ENCODE measurements at regions not wholly inside any gene's neighbourhood (a gene's known extent, or its start where the extent isn't known, plus 50 kb on each side); places are given as distances from the start of the nearest gene placed in this dataset.

GRCh38 chr4:13117185-13117584 is 367.0 kb downstream of the RAB28 start:
- no peak overlapping the region for H3K27ac ChIP-seq
- no peak for TF ChIP-seq ZFX (IDR thresholded peaks at IDR 0.05; ENCODE audit: borderline replicate concordance)
- TF ChIP-seq, protein P1, sequence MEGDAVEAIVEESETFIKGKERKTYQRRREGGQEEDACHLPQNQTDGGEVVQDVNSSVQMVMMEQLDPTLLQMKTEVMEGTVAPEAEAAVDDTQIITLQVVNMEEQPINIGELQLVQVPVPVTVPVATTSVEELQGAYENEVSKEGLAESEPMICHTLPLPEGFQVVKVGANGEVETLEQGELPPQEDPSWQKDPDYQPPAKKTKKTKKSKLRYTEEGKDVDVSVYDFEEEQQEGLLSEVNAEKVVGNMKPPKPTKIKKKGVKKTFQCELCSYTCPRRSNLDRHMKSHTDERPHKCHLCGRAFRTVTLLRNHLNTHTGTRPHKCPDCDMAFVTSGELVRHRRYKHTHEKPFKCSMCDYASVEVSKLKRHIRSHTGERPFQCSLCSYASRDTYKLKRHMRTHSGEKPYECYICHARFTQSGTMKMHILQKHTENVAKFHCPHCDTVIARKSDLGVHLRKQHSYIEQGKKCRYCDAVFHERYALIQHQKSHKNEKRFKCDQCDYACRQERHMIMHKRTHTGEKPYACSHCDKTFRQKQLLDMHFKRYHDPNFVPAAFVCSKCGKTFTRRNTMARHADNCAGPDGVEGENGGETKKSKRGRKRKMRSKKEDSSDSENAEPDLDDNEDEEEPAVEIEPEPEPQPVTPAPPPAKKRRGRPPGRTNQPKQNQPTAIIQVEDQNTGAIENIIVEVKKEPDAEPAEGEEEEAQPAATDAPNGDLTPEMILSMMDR (IDR thresholded peaks at IDR 0.05) = no peak

DNA sequence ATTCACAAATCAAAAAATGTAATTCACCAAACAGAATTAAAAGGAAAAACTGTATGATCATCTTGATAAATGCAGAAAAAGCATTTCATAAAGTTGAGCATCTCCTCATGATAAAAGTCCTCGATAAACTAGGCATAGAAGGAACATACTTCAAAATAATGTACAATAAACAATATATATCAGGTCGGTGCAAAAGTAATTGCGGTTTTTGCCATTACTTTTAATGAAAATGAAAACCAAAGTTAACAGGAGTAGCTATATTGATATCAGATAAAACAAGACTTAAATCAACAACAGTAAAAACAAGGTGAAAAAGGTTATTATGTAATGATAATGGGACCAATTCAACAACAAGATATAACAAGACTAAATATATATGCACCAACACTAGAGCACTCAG is 372.1 kb downstream of the RAB28 start:
- no peak overlapping the region for H3K27ac ChIP-seq
- TF ChIP-seq, protein P1 (IDR thresholded peaks at IDR 0.05) = no peak
- TF ChIP-seq ZFX (IDR thresholded peaks at IDR 0.05; ENCODE audit: borderline replicate concordance) = no peak

- TF ChIP-seq, protein P1 (IDR thresholded peaks at IDR 0.05) = no peak
- TF ChIP-seq ZFX (IDR thresholded peaks at IDR 0.05; ENCODE audit: borderline replicate concordance) = no peak
- H3K27ac ChIP-seq = no peak overlapping the region
Observed at GRCh38 chr4:13109536-13109935, 374.6 kb downstream of the RAB28 start.

- no peak for TF ChIP-seq ZFX (IDR thresholded peaks at IDR 0.05; ENCODE audit: borderline replicate concordance)
- TF ChIP-seq, protein P1 (IDR thresholded peaks at IDR 0.05) = peak; percentile 24; the same call in 1 of the 2 replicates
Observed at GRCh38 chr4:13108096-13108495, 376.0 kb downstream of the RAB28 start.

GRCh38 chr4:13103382-13104015 is 380.6 kb downstream of the RAB28 start:
- H3K27ac ChIP-seq = no peak overlapping the region
- no peak for TF ChIP-seq ZFX (IDR thresholded peaks at IDR 0.05; ENCODE audit: borderline replicate concordance)
- TF ChIP-seq, protein P1 (IDR thresholded peaks at IDR 0.05) = no peak

More at GRCh38 chr4:13108096-13108495, 376.0 kb downstream of the RAB28 start:
- H3K27ac ChIP-seq = no peak overlapping the region

DNA sequence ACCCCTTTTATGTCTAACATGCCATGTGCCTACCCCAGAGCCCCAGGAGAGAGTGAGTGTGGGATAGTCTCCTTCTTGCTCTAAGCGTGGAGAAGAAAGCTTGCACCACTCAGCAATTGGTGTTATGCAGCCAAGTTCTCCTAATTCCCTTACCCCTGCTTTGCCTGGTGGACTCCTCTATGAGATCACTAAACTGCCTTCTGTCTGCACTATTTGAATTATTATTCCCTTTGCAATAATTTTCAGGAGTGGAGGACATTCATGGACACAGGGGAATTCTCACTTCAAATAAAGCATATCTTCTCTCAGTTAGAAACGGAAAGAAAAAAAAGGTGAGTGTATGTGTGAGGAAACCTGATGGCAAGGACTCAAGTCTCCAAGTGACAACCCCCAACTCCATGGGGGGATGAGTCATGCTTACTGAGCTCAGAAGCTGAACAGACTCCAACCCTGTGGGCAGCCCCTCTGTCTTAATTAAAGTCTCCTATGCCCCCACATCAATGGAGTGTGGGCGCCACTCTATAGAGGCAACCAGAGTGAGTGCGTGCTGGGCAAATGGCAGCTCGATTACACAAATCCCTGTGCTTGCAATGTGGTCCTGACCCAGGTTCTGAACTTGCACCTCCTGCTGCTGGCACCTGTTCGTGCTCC is 381.9 kb downstream of the RAB28 start:
- TF ChIP-seq, protein P1 (IDR thresholded peaks at IDR 0.05) = no peak
- no peak for TF ChIP-seq ZFX (IDR thresholded peaks at IDR 0.05; ENCODE audit: borderline replicate concordance)
- H3K27ac ChIP-seq = no peak overlapping the region

DNA sequence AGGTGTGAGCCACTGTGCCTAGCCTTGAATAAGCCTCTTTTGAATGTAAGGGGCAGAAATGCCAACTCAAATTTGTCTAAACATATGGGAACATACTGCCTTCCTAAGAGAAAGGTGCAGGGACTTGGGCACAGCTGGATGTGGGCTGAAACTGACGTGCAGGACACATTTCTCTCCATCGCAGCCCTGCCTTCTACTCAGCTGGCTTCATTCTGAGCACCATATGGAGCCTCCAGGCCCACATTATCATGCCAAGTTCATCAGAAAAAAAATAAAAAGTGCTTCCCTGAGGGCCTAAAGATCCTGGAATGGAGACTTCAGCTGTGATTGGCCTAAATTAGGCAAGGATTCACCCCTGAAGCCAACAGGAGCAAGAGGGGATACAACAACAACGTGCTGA is 386.2 kb downstream of the RAB28 start:
- TF ChIP-seq, protein P1 (IDR thresholded peaks at IDR 0.05) = no peak
- TF ChIP-seq ZFX (IDR thresholded peaks at IDR 0.05; ENCODE audit: borderline replicate concordance) = no peak
- no peak overlapping the region for H3K27ac ChIP-seq
